ENCODE measurements at regions not wholly inside any gene's neighbourhood (a gene's known extent, or its start where the extent isn't known, plus 50 kb on each side); places are given as distances from the start of the nearest gene placed in this dataset.

GRCh38 chr7:145020454-145020853 is 184.6 kb upstream of the TPK1 start:
- intact Hi-C loops (cut with micrococcal nuclease): no loop called here
- DNase-seq: no peak
- no CpG with 5 or more reads among the region's 3 CpGs for WGBS (ENCODE audit: insufficient coverage)
- H3K9ac ChIP-seq (ENCODE audit: insufficient read depth, low read length, poor library complexity, severe bottlenecking): no peak overlapping the region
- H3K9me3 Mint-ChIP-seq: peaks cover 0 to 1% (median 0%) of the 10 kb centered on the region in 7 donors
- H3K4me3 Mint-ChIP-seq: no peak overlapping the region
- peaks cover under 1% of the 10 kb centered on the region for H3K4me1 Mint-ChIP-seq
- no peak overlapping the region for H3K27ac Mint-ChIP-seq
- peaks cover 0 to 2% (median 0%) of the 10 kb centered on the region in 3 donors for H3K27me3 Mint-ChIP-seq (ENCODE audit: low read depth in 3 of 3)
- no peaks in the 10 kb centered on the region for H3K36me3 Mint-ChIP-seq
- no peak overlapping the region for H2AFZ ChIP-seq (ENCODE audit: insufficient read depth, low read depth, low read length, poor library complexity, severe bottlenecking)
- no peak overlapping the region for H3K27ac ChIP-seq (ENCODE audit: low read depth in 1 of 2, low read length in 2 of 2)
- no peaks in the 10 kb centered on the region for H4K20me1 ChIP-seq (ENCODE audit: insufficient read depth, low read length)
- TF ChIP-seq CTCF (IDR thresholded peaks at IDR 0.05): no peak
- no peak overlapping the region for H3K4me2 ChIP-seq (replicated peaks; ENCODE audit: extremely low read depth, low read length, poor library complexity, severe bottlenecking)
- H3K4me1 ChIP-seq (ENCODE audit: control insufficient read depth in 1 of 2, insufficient read depth in 2 of 2, low read length in 2 of 2): no peaks in the 10 kb centered on the region
- no peaks in the 10 kb centered on the region for H3K9me3 ChIP-seq (replicated peaks in 1 of 2; ENCODE audit: control insufficient read depth in 1 of 2, insufficient read depth in 1 of 2, low read length in 2 of 2)
- no peaks in the 10 kb centered on the region for H3K36me3 ChIP-seq (replicated peaks in 1 of 2; ENCODE audit: control insufficient read depth in 1 of 2, insufficient read depth in 2 of 2, low read length in 2 of 2)
- no peaks in the 10 kb centered on the region for H3K79me2 ChIP-seq (ENCODE audit: insufficient read depth, low read length)
- H3K4me3 ChIP-seq (replicated peaks in 1 of 3; ENCODE audit: low read depth in 2 of 3, low read length in 3 of 3): no peak overlapping the region
- no peaks in the 10 kb centered on the region for H3K27me3 ChIP-seq (ENCODE audit: control insufficient read depth in 2 of 2, insufficient read depth in 2 of 2, low read length in 2 of 2)

GRCh38 chr7:145016068-145016467 is 180.2 kb upstream of the TPK1 start:
- Histone ChIP-seq H2AFZ (ENCODE audit: insufficient read depth, low read depth, low read length, poor library complexity, severe bottlenecking) (no peak overlapping the region), H3K27me3 (ENCODE audit: control insufficient read depth in 2 of 2, insufficient read depth in 2 of 2, low read length in 2 of 2) (no peaks in the 10 kb centered on the region), H3K4me1 (ENCODE audit: control insufficient read depth in 1 of 2, insufficient read depth in 2 of 2, low read length in 2 of 2) (no peaks in the 10 kb centered on the region), H3K4me2 (replicated peaks; ENCODE audit: extremely low read depth, low read length, poor library complexity, severe bottlenecking) (no peak overlapping the region), H3K9me3 (replicated peaks in 1 of 2; ENCODE audit: control insufficient read depth in 1 of 2, insufficient read depth in 1 of 2, low read length in 2 of 2) (no peaks in the 10 kb centered on the region), H3K27ac (ENCODE audit: low read depth in 1 of 2, low read length in 2 of 2) (no peak overlapping the region), H3K4me3 (replicated peaks in 1 of 3; ENCODE audit: low read depth in 2 of 3, low read length in 3 of 3) (no peak overlapping the region), H3K79me2 (ENCODE audit: insufficient read depth, low read length) (no peaks in the 10 kb centered on the region), H3K9ac (ENCODE audit: insufficient read depth, low read length, poor library complexity, severe bottlenecking) (no peak overlapping the region), H3K36me3 (replicated peaks in 1 of 2; ENCODE audit: control insufficient read depth in 1 of 2, insufficient read depth in 2 of 2, low read length in 2 of 2) (no peaks in the 10 kb centered on the region), H4K20me1 (ENCODE audit: insufficient read depth, low read length) (no peaks in the 10 kb centered on the region)
- intact Hi-C loops (cut with micrococcal nuclease): no loop called here
- no peak for DNase-seq
- peaks cover 3% of the 10 kb centered on the region for H3K4me1 Mint-ChIP-seq
- no peak overlapping the region for H3K4me3 Mint-ChIP-seq
- no peaks in the 10 kb centered on the region for H3K36me3 Mint-ChIP-seq
- H3K9me3 Mint-ChIP-seq: peaks cover 0 to 2% (median 0%) of the 10 kb centered on the region in 7 donors
- TF ChIP-seq CTCF (IDR thresholded peaks at IDR 0.05): no peak
- 88% methylated on average over 2 of the region's 3 CpGs for WGBS (ENCODE audit: insufficient coverage)
- H3K27me3 Mint-ChIP-seq (ENCODE audit: low read depth in 3 of 3): no peaks in the 10 kb centered on the region
- no peak overlapping the region for H3K27ac Mint-ChIP-seq
